ENCODE measurements at regions not wholly inside any gene's neighbourhood (a gene's known extent, or its start where the extent isn't known, plus 50 kb on each side); places are given as distances from the start of the nearest gene placed in this dataset.
"Not testable (repeated sequence)": the region's sequence is repeated elsewhere in the genome, so short reads cannot be mapped to it uniquely, and the experiment has no call there.

DNA sequence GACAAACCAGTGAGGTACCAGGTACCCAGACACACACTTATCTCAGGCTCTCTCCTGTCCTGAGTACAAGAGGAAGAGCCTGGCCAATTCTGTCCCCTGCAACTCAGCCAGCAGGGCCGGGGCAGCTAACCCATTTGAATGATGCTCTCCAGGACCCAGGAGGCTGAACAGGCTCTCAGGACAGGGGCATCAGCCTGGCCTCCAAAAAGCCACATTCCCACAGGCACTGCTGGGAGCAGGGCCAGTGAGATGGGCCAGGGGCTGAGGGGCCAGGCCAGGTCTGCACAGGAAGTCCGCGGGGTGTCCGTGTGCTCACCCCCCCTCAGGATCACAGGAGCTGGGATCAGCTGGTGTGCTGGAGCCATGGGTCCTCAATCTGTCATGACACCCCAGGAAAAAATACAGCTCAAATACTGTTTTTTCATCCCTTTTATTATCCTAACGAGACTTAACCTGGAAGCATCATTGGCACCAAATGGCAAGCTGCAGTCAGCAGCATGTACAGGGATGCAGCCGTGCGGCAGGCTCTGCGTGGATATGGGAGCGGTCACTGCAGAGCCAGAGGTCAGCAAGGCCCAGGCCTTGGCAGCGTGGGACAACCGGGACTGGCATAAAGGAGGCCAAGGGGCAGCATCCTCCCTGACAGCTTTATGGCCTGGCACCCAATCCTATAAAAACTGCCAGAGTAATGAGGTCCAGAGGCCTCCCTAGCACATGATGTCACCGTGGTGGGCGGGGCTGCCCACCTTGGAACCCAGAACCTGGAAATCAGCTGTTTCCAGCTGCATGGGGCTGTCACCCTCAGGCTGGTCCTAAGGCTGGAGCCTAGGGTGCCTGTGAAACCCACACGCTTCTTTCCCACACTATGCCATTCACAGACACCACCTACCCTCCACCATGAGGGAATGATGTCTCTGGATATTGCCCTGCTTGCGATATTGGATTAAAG, 276.7 kb downstream of the C16orf95 start:
- Mint-ChIP-seq H3K27me3 (ENCODE audit: low read depth in 3 of 3) (peaks cover 2 to 4% (median 4%) of the 10 kb centered on the region in 3 donors), H3K36me3 (no peaks in the 10 kb centered on the region), H3K4me3 (no peak overlapping the region), H3K27ac (no peak overlapping the region), H3K9me3 (no peaks in the 10 kb centered on the region), H3K4me1 (no peaks in the 10 kb centered on the region)
- DNase-seq, result no peak

DNA sequence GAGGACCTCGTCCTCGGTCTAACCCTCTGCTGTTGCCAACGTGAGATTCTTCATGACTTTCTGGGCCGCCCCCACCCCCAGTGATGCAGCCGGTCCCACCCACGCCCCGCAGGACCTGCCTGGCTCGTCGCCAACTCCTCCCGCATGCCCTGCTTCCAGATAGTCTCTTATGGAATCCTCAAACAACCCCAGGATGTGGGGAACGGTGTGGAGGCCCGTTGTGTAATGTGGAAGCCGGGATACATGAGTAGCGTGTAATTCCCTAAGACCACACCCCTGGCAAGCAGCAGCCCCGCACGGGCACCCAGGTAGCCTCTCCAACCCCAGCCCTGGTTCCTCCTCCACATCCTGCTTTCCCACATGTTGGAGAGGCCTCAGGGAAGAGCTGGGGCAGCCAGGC, 275.9 kb downstream of the C16orf95 start:
- DNase-seq, result no peak
- H3K9me3 Mint-ChIP-seq, result no peaks in the 10 kb centered on the region
- no peak overlapping the region for H3K27ac Mint-ChIP-seq
- H3K4me1 Mint-ChIP-seq, result no peaks in the 10 kb centered on the region
- peaks cover 2 to 7% (median 4%) of the 10 kb centered on the region in 3 donors for H3K27me3 Mint-ChIP-seq (ENCODE audit: low read depth in 3 of 3)
- no peaks in the 10 kb centered on the region for H3K36me3 Mint-ChIP-seq
- no peak overlapping the region for H3K4me3 Mint-ChIP-seq

DNA sequence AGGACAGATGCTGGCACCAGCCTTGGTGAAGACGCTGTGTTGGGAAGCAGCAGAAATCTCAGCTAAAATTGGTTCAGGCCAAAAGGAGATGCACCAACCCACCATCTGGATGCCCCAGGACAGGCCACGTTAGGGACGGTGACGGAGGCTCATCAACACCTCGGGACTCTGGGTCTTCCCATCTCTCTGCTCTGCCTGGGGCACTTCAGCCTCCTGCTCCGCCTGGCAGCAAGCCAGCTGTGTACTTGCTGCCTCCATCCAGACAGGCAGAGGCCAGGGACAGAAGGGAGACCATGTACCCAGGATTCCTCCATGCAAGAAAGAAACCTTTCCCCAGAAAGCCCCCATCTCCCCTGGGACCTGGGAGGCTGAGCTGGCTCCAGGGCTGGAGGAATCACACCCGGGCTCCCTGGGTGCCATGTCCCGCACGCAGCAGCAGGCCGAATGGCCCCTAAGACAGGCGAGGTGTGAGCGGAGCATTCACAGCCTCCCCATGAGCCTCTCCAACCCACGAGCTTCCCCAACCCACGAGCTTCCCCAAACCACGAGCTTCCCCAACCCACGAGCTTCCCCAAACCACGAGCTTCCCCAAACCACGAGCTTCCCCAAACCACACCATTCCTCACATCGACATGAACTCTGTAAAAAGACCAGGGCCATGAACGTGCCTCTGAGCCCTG, 274.5 kb downstream of the C16orf95 start:
- Mint-ChIP-seq H3K27ac (peak overlapping the region in 1 of 6 donors; percentile 1), H3K4me3 (no peak overlapping the region), H3K4me1 (no peaks in the 10 kb centered on the region), H3K27me3 (ENCODE audit: low read depth in 3 of 3) (peaks cover 2 to 3% (median 3%) of the 10 kb centered on the region in 3 donors), H3K9me3 (no peaks in the 10 kb centered on the region), H3K36me3 (no peaks in the 10 kb centered on the region)
- DNase-seq, result no peak

DNA sequence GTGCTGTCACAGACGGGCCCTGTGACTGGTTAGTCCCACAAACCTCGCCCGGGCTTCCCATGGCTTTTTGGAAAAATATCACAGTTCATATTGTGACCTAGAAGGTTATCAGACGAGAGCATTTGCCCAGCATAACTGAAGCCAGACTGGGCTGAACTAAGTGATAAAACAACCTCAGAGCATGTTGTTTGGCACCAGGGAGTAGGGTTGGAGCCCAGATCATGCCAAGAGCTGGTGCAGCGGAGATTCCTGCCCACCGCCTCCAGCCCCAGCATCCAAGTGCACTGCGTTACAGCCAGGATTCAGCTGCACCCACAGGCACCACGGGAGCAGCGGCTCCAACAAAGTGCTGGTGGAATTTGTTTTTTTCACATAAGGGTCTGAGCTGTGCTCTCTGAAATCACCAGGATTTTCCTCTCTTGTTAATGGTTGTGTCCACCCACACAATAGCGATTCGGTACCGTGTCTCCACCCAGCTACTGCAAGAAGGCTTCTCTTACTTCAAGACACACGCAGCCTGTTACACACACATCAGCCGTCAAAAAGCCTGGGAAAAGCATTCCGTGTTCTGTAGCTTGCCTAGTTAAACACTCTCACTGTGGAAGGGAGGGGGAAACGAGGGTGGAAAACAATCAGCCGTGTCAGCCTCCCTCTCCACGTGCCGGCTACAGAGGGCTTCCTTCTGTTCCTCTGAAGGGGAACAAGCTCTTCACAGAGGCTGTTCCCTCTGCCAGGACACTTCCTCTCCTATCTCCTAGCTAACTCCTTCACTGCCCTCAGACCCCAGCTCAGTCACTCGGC, 273.8 kb downstream of the C16orf95 start:
- no peaks in the 10 kb centered on the region for H3K9me3 Mint-ChIP-seq
- peaks cover 2 to 3% (median 2%) of the 10 kb centered on the region in 3 donors for H3K27me3 Mint-ChIP-seq (ENCODE audit: low read depth in 3 of 3)
- H3K36me3 Mint-ChIP-seq, result no peaks in the 10 kb centered on the region
- H3K4me1 Mint-ChIP-seq, result no peaks in the 10 kb centered on the region
- H3K4me3 Mint-ChIP-seq, result no peak overlapping the region
- no peak for DNase-seq
- peak overlapping the region in 1 of 6 donors; percentile 1 for H3K27ac Mint-ChIP-seq

DNA sequence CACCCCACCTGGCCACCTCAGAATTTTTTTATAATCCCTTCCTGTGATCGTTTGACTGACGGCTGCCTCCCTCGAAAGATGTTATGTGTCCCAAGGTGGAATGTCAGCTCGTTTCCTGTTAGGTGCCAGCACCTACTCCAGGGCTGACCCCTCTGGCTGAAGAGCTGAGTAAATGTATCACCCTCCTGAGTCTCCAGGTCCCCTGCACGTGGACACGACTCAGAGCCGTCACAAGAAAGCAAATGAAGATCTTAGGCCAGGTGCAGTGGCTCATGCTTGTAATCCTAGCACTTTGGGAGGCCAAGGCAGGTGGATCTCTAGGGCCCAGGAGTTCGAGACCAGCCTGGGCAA, 273.2 kb downstream of the C16orf95 start:
- no peak for DNase-seq
- peaks cover 2 to 3% (median 2%) of the 10 kb centered on the region in 3 donors for H3K27me3 Mint-ChIP-seq (ENCODE audit: low read depth in 3 of 3)
- H3K27ac Mint-ChIP-seq, result no peak overlapping the region
- no peaks in the 10 kb centered on the region for H3K9me3 Mint-ChIP-seq
- H3K4me3 Mint-ChIP-seq, result no peak overlapping the region
- H3K4me1 Mint-ChIP-seq, result no peaks in the 10 kb centered on the region
- H3K36me3 Mint-ChIP-seq, result no peaks in the 10 kb centered on the region

DNA sequence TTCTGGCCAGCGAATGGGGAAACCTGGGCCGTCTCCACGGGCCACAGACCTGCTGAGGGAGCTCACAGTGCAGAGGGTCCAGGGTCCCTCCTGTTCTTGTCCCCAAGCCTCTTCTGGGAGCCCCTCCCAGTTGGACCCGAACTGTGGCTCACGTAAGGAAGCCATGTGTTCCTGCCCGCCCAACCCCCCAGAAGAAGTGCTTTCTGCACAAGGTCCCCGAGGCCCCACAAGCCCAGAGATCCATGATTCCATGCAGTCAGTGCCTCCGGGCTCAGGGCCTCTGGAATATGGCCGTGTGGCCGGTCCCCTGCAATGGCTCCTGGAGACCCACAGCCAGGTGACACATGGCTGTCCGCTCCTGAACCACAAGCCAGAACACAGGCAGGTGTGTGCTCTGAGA, 272.4 kb downstream of the C16orf95 start:
- no peak for DNase-seq
- H3K27ac Mint-ChIP-seq, result no peak overlapping the region
- H3K9me3 Mint-ChIP-seq, result no peaks in the 10 kb centered on the region
- H3K4me3 Mint-ChIP-seq, result no peak overlapping the region
- H3K27me3 Mint-ChIP-seq (ENCODE audit: low read depth in 3 of 3), result peaks cover 2 to 3% (median 2%) of the 10 kb centered on the region in 3 donors
- no peaks in the 10 kb centered on the region for H3K4me1 Mint-ChIP-seq
- H3K36me3 Mint-ChIP-seq, result no peaks in the 10 kb centered on the region

DNA sequence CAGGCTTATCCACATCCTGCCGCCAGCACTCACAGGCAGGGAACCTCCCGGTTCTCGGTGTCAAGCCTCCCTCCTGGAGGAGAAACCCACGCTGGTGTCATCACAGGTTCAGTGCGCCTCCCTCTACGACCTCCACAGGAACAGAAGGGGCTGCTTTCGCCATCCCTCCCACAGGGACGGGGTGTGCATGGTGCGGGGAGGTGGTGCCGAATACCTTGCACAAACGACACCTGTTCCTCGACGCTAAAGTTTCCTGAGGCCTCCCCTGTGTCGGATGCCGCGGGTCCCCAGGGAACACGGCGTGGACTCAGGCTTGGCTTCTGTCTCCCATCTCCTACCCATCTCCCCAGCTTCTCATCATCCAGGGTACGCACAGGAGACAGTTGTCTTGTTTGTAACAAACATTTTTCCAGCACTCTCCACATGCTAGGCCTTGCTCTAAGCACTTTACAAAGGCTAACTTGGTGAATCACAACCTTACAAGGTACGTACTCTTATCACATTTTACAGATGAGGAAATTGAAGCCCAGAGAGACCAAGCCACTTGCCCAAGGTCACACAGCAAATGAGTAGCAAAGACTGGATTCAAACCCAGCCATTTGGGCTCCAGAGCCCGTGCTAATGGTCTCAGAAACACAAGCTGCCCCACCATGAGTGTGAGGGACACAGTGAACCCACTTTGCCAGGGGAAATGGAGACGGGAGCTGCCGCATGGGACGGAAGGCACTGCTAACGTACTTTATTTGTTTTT, 271.6 kb downstream of the C16orf95 start:
- H3K4me1 Mint-ChIP-seq, result no peaks in the 10 kb centered on the region
- peaks cover 2 to 3% (median 2%) of the 10 kb centered on the region in 3 donors for H3K27me3 Mint-ChIP-seq (ENCODE audit: low read depth in 3 of 3)
- H3K4me3 Mint-ChIP-seq, result no peak overlapping the region
- H3K36me3 Mint-ChIP-seq, result no peaks in the 10 kb centered on the region
- no peaks in the 10 kb centered on the region for H3K9me3 Mint-ChIP-seq
- DNase-seq, result no peak
- H3K27ac Mint-ChIP-seq, result no peak overlapping the region

DNA sequence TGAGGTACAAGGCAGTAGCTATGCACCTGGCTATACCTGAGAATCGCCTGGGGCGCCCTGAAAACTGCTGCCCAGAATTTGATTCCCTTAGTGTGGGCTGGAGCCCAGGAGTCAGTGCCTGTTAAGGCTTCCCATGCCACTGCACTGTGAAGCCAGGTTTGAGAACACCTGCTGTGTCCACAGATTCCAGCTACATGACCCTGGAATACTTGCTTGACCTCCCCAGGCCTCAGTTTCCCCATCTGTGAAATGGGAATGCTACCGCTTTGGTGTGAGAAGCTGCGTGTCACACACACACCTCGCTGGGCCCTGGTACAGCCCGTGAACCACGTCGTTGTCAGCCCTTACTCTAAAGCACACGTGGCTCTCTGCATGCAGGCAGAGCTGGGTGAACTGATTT, 271.0 kb downstream of the C16orf95 start:
- no peaks in the 10 kb centered on the region for H3K9me3 Mint-ChIP-seq
- no peak for DNase-seq
- H3K4me1 Mint-ChIP-seq, result no peaks in the 10 kb centered on the region
- H3K36me3 Mint-ChIP-seq, result no peaks in the 10 kb centered on the region
- peaks cover 2 to 3% (median 2%) of the 10 kb centered on the region in 3 donors for H3K27me3 Mint-ChIP-seq (ENCODE audit: low read depth in 3 of 3)
- no peak overlapping the region for H3K4me3 Mint-ChIP-seq
- H3K27ac Mint-ChIP-seq, result no peak overlapping the region

DNA sequence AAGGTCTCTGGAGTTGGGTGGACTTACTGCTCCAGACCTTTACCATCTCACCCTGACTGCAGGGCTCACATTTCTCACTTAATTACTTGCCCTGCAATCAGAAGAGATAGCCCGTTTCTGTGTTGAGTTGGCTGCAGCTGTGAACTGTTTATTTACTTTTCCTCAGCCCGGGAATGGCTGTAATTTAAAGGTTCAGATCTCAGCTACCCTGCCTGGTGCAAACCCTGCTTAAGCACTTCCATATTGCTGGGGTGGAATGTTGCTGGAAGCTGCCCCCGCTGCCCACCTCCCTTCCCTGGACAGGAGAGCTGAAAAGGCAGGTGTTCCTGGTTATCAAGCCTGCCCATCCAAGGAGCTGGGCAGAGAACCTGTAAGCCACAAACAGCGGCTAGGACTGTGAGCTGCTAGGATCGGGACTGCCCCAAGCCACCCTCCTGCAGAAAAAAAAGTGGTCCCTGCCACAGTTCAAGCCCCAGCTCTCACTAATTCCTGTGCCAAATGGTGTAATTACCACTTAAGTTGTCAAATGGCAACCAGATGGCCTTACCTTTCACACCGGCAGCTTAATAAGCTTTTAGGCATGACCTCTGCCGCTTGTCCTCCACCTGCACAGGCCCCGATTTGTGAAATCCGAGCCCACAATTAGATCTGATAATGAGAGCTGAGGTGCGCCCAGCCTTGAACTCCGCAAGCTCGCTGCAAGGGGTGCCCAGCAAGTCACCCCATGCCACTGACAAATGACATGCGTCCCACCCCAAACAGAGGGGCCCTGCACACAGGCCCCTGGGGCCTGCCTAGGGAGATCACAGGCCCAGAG, 269.8 kb downstream of the C16orf95 start:
- Mint-ChIP-seq H3K4me1 (no peaks in the 10 kb centered on the region), H3K9me3 (no peaks in the 10 kb centered on the region), H3K4me3 (no peak overlapping the region), H3K27ac (no peak overlapping the region), H3K36me3 (no peaks in the 10 kb centered on the region), H3K27me3 (ENCODE audit: low read depth in 3 of 3) (peaks cover 0 to 4% (median 1%) of the 10 kb centered on the region in 3 donors)
- DNase-seq, result no peak

DNA sequence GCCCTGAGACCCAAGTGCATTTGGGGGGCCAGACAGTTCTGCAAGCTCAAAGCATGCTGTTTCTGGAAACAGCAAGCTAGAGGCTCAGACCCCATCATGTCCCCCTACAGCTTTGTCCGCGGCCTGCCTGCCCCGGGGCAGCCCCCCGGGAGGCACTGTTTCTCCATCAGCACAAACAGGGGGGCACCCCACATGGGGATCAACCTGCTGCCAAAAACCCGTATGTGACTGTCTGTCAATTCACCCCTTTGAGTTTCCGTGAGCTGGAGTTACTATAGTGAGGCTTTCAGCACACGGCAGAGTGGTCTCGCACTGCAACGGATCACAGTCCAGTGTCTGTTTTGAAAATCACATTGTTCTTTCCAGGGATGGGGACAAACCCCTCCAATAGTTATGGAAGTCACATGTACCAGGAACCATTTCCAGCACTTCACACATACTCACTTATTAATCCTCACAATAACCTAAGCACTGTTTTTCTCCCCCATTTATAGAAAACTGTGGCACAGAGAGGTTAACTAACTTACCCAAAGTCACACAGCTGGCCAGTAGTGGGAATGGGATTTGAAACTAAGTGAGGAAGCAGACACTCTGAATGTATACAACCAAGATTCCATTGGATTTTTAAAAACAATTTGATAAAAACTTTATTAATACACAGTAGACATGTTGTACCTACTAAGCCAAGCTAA, 269.0 kb downstream of the C16orf95 start:
- no peaks in the 10 kb centered on the region for H3K36me3 Mint-ChIP-seq
- no peak overlapping the region for H3K4me3 Mint-ChIP-seq
- no peaks in the 10 kb centered on the region for H3K4me1 Mint-ChIP-seq
- no peaks in the 10 kb centered on the region for H3K9me3 Mint-ChIP-seq
- DNase-seq, result no peak
- H3K27me3 Mint-ChIP-seq (ENCODE audit: low read depth in 3 of 3), result peaks cover 0 to 5% (median 1%) of the 10 kb centered on the region in 3 donors
- H3K27ac Mint-ChIP-seq, result no peak overlapping the region

DNA sequence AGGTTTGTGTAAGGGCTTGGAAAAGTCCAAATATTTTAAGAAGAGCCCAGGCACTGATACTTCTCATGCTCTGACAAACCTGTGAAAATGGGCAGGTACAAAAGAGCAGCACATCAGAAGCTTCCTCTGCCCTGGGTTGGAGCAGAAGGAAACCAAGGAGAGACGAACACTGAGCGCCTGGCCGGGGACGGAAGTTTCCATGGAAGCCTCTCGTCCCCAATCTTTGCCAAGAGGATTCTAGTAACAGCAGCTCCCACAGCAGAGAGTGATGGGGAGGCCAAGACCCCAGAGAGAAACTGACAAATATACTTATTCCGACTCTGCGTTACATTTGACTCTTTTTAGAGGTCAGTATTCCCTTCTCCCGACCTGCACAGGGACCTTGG, 268.5 kb downstream of the C16orf95 start:
- H3K36me3 Mint-ChIP-seq, result no peaks in the 10 kb centered on the region
- no peaks in the 10 kb centered on the region for H3K4me1 Mint-ChIP-seq
- no peak for DNase-seq
- peaks cover 0 to 5% (median 2%) of the 10 kb centered on the region in 3 donors for H3K27me3 Mint-ChIP-seq (ENCODE audit: low read depth in 3 of 3)
- no peak overlapping the region for H3K4me3 Mint-ChIP-seq
- H3K9me3 Mint-ChIP-seq, result no peaks in the 10 kb centered on the region
- H3K27ac Mint-ChIP-seq, result no peak overlapping the region

DNA sequence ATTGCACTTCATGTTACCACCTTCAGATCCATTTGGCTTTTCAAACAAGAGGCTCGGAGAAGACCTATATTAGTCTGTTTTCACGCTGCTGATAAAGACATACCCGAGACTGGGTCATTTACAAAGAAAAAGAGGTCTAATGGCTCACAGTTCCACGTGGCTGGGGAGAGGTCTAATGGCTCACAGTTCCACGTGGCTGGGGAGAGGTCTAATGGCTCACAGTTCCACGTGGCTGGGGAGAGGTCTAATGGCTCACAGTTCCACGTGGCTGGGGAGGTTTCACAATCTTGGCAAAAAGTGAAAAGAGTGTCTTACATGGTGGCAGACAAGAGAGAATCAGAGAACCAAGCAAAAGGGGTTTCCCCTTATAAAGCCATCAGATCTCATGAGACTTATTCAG, 268.0 kb downstream of the C16orf95 start:
- not testable (repeated sequence) for H3K9me3 Mint-ChIP-seq; H3K27me3 Mint-ChIP-seq (ENCODE audit: low read depth in 3 of 3); H3K36me3 Mint-ChIP-seq; H3K4me1 Mint-ChIP-seq; H3K27ac Mint-ChIP-seq; DNase-seq; H3K4me3 Mint-ChIP-seq

Measured in immature natural killer cell (primary cell).